Stimulated activated naive B cell treated with anti-CD40 and anti-IgM and Interleukin-4, amounts not matched to agents 10 μg/mL and 1 μg/mL and 100 μg/mL, for 72 hours (primary cell): ENCODE measurements at regions not wholly inside any gene's neighbourhood (a gene's known extent, or its start where the extent isn't known, plus 50 kb on each side); places are given as distances from the start of the nearest gene placed in this dataset.
"Not testable (repeated sequence)": the region's sequence is repeated elsewhere in the genome, so short reads cannot be mapped to it uniquely, and the experiment has no call there.

Experiments used
- ATAC-seq, 2 donors: fragments of 150-1000 bp; cut with Tn5 transposase; replicated peaks; 2 replicates each; pipeline ENCODE4 v1.10.0; 2021; ENCODE audit warnings: moderate library complexity in 1 of 2
- DNase-seq: peaks from one replicate; pipeline ENCODE4 v3.0.0; 2021
- H3K27ac Mint-ChIP-seq: one replicate; pipeline ENCODE4 v1.8.0; 2022; ENCODE audit warnings: mild to moderate bottlenecking, mixed read lengths
- H3K27me3 Mint-ChIP-seq, 2 donors: one replicate each; pipeline ENCODE4 v1.8.0; 2022; ENCODE audit warnings: mixed read lengths in 2 of 2
- H3K36me3 Mint-ChIP-seq, 2 donors: one replicate each; pipeline ENCODE4 v1.8.0; 2022; ENCODE audit warnings: mixed read lengths in 2 of 2, mild to moderate bottlenecking in 1 of 2
- H3K4me1 Mint-ChIP-seq, 2 donors: one replicate each; pipeline ENCODE4 v1.8.0; 2022; ENCODE audit warnings: mixed read lengths in 2 of 2, mild to moderate bottlenecking in 1 of 2
- H3K4me3 Mint-ChIP-seq, 2 donors: one replicate each; pipeline ENCODE4 v1.8.0; 2022; ENCODE audit warnings: mild to moderate bottlenecking in 2 of 2, mixed read lengths in 2 of 2, moderate library complexity in 1 of 2
- H3K9me3 Mint-ChIP-seq, 2 donors: one replicate each; pipeline ENCODE4 v1.8.0; 2022; ENCODE audit warnings: mixed read lengths in 2 of 2, mild to moderate bottlenecking in 1 of 2

GRCh38 chr16:79964104-79964503 is 363.6 kb upstream of the MAF start:
- Mint-ChIP-seq H3K4me1 (no peaks in the 10 kb centered on the region), H3K27ac (no peak overlapping the region), H3K36me3 (no peaks in the 10 kb centered on the region), H3K4me3 (no peak overlapping the region), H3K9me3 (no peaks in the 10 kb centered on the region), H3K27me3 (peaks cover 0 to 3% of the 10 kb centered on the region in 2 donors)
- no peak for DNase-seq
- ATAC-seq: no peak

- Mint-ChIP-seq H3K4me1 (no peaks in the 10 kb centered on the region), H3K4me3 (no peak overlapping the region), H3K27me3 (peaks cover 0 to 3% of the 10 kb centered on the region in 2 donors), H3K36me3 (no peaks in the 10 kb centered on the region), H3K27ac (no peak overlapping the region), H3K9me3 (peaks cover 0 to 1% of the 10 kb centered on the region in 2 donors)
- ATAC-seq: no peak
- no peak for DNase-seq
Observed at GRCh38 chr16:79962962-79963361, 362.4 kb upstream of the MAF start.

- Mint-ChIP-seq H3K4me1 (no peaks in the 10 kb centered on the region), H3K4me3 (no peak overlapping the region), H3K27ac (no peak overlapping the region), H3K36me3 (no peaks in the 10 kb centered on the region), H3K27me3 (peaks cover 0 to 3% of the 10 kb centered on the region in 2 donors), H3K9me3 (peaks cover 0 to 1% of the 10 kb centered on the region in 2 donors)
- DNase-seq: no peak
- no peak for ATAC-seq
Observed at GRCh38 chr16:79959226-79959625, 358.7 kb upstream of the MAF start.

GRCh38 chr16:79954921-79955705 is 354.6 kb upstream of the MAF start:
- Mint-ChIP-seq H3K36me3 (no peaks in the 10 kb centered on the region), H3K27me3 (peaks cover 0 to 5% of the 10 kb centered on the region in 2 donors), H3K4me1 (no peaks in the 10 kb centered on the region), H3K9me3 (peaks cover 0 to 1% of the 10 kb centered on the region in 2 donors), H3K4me3 (no peak overlapping the region), H3K27ac (no peak overlapping the region)
- DNase-seq (no peak), ATAC-seq (no peak)

GRCh38 chr16:79950932-79951719 is 350.6 kb upstream of the MAF start:
- no peak overlapping the region for H3K4me3 Mint-ChIP-seq
- H3K9me3 Mint-ChIP-seq: no peaks in the 10 kb centered on the region
- H3K27me3 Mint-ChIP-seq: peaks cover 0 to 12% of the 10 kb centered on the region in 2 donors
- H3K27ac Mint-ChIP-seq: no peak overlapping the region
- no peaks in the 10 kb centered on the region for H3K36me3 Mint-ChIP-seq
- H3K4me1 Mint-ChIP-seq: no peaks in the 10 kb centered on the region
- no peak for ATAC-seq
- DNase-seq: no peak

GRCh38 chr16:79949417-79949816 is 348.9 kb upstream of the MAF start:
- Mint-ChIP-seq H3K27me3 (peaks cover 0 to 12% of the 10 kb centered on the region in 2 donors), H3K36me3 (no peaks in the 10 kb centered on the region)
- no peak for ATAC-seq

GRCh38 chr16:79947771-79948170 is 347.2 kb upstream of the MAF start:
- no peaks in the 10 kb centered on the region for H3K36me3 Mint-ChIP-seq
- no peaks in the 10 kb centered on the region for H3K4me1 Mint-ChIP-seq
- DNase-seq (no peak), ATAC-seq (no peak)
- no peaks in the 10 kb centered on the region for H3K9me3 Mint-ChIP-seq
- H3K27me3 Mint-ChIP-seq: peaks cover 0 to 12% of the 10 kb centered on the region in 2 donors
- no peak overlapping the region for H3K4me3 Mint-ChIP-seq
- no peak overlapping the region for H3K27ac Mint-ChIP-seq

More at GRCh38 chr16:79949417-79949816, 348.9 kb upstream of the MAF start:
- Mint-ChIP-seq H3K9me3 (no peaks in the 10 kb centered on the region), H3K4me1 (no peaks in the 10 kb centered on the region), H3K4me3 (no peak overlapping the region), H3K27ac (no peak overlapping the region)
- DNase-seq: no peak

- no peak overlapping the region for H3K27ac Mint-ChIP-seq
Observed at GRCh38 chr16:79946252-79946651, 345.7 kb upstream of the MAF start.

GRCh38 chr16:79943736-79944135 is 343.2 kb upstream of the MAF start:
- DNase-seq (no peak), ATAC-seq (no peak)
- H3K27me3 Mint-ChIP-seq: peaks cover 0 to 7% of the 10 kb centered on the region in 2 donors
- no peak overlapping the region for H3K27ac Mint-ChIP-seq
- H3K36me3 Mint-ChIP-seq: no peaks in the 10 kb centered on the region
- no peak overlapping the region for H3K4me3 Mint-ChIP-seq
- H3K9me3 Mint-ChIP-seq: no peaks in the 10 kb centered on the region
- H3K4me1 Mint-ChIP-seq: no peaks in the 10 kb centered on the region

More at GRCh38 chr16:79946252-79946651, 345.7 kb upstream of the MAF start:
- H3K36me3 Mint-ChIP-seq: no peaks in the 10 kb centered on the region
- H3K9me3 Mint-ChIP-seq: no peaks in the 10 kb centered on the region
- H3K4me3 Mint-ChIP-seq: no peak overlapping the region
- H3K27me3 Mint-ChIP-seq: peaks cover 0 to 12% of the 10 kb centered on the region in 2 donors
- no peak for DNase-seq
- no peak for ATAC-seq
- no peaks in the 10 kb centered on the region for H3K4me1 Mint-ChIP-seq

- H3K36me3 Mint-ChIP-seq: no peaks in the 10 kb centered on the region
- ATAC-seq (no peak), DNase-seq (no peak)
- H3K27me3 Mint-ChIP-seq: no peaks in the 10 kb centered on the region
- H3K27ac Mint-ChIP-seq: no peak overlapping the region
- H3K9me3 Mint-ChIP-seq: no peaks in the 10 kb centered on the region
- no peaks in the 10 kb centered on the region for H3K4me1 Mint-ChIP-seq
- no peak overlapping the region for H3K4me3 Mint-ChIP-seq
Observed at GRCh38 chr16:79938575-79938974, 338.0 kb upstream of the MAF start.

- not testable (repeated sequence) for H3K9me3 Mint-ChIP-seq, DNase-seq, H3K4me3 Mint-ChIP-seq, H3K27ac Mint-ChIP-seq, H3K36me3 Mint-ChIP-seq, ATAC-seq, H3K27me3 Mint-ChIP-seq, H3K4me1 Mint-ChIP-seq
Observed at GRCh38 chr16:79937671-79938070, 337.1 kb upstream of the MAF start.

GRCh38 chr16:79933603-79934002 is 333.1 kb upstream of the MAF start:
- Mint-ChIP-seq H3K27me3 (no peaks in the 10 kb centered on the region), H3K4me3 (no peak overlapping the region), H3K27ac (no peak overlapping the region), H3K9me3 (no peaks in the 10 kb centered on the region), H3K4me1 (no peaks in the 10 kb centered on the region), H3K36me3 (no peaks in the 10 kb centered on the region)
- DNase-seq (no peak), ATAC-seq (no peak)

- H3K27me3 Mint-ChIP-seq: no peaks in the 10 kb centered on the region
- H3K27ac Mint-ChIP-seq: no peak overlapping the region
- ATAC-seq (no peak), DNase-seq (no peak)
- H3K4me3 Mint-ChIP-seq: no peak overlapping the region
- H3K9me3 Mint-ChIP-seq: no peaks in the 10 kb centered on the region
- H3K36me3 Mint-ChIP-seq: no peaks in the 10 kb centered on the region
- H3K4me1 Mint-ChIP-seq: no peaks in the 10 kb centered on the region
Observed at GRCh38 chr16:79932572-79932971, 332.0 kb upstream of the MAF start.

- H3K9me3 Mint-ChIP-seq: no peaks in the 10 kb centered on the region
- H3K4me3 Mint-ChIP-seq: no peak overlapping the region
- DNase-seq (no peak), ATAC-seq (no peak)
- H3K4me1 Mint-ChIP-seq: no peaks in the 10 kb centered on the region
- H3K27ac Mint-ChIP-seq: no peak overlapping the region
- H3K36me3 Mint-ChIP-seq: no peaks in the 10 kb centered on the region
- H3K27me3 Mint-ChIP-seq: no peaks in the 10 kb centered on the region
Observed at GRCh38 chr16:79931721-79932120, 331.2 kb upstream of the MAF start.
